HCT116 (cell line): ENCODE measurements at regions not wholly inside any gene's neighbourhood (a gene's known extent, or its start where the extent isn't known, plus 50 kb on each side); places are given as distances from the start of the nearest gene placed in this dataset.
A peak's percentile ranks its signal among the peaks of the same experiment; 100 is the strongest.

ENCODE experiments used
- ATAC-seq: fragments of 200-7000 bp; cut with Tn5 transposase; 2 replicates; pipeline ENCODE4 v1.9.1; 2020; ENCODE audit warnings: mild to moderate bottlenecking, moderate library complexity
- BruUV-seq: library from RNA; stranded (reverse); fragments of 400-500 nt; replicated peaks from 2 replicates; lab custom pipeline; 2021; lab: Mats Ljungman, UMichigan
- CTCF ChIA-PET: fragments of 300-600 bp; sonication (Branson Sonifier 250); formaldehyde crosslinking; loops from one replicate; lab custom pipeline; 2021; ENCODE audit warnings: antibody characterized with exemption; lab: Charles Lee
- POLR2A ChIA-PET: fragments of 300-600, 350-600 bp; sonication (Branson Sonifier 250); formaldehyde crosslinking; loops from one replicate; lab custom pipeline; 2021; ENCODE audit warnings: antibody characterized with exemption; lab: Charles Lee
- RAD21 ChIA-PET, 2 experiments: fragments of 300-600 bp; sonication (Branson Sonifier 250); formaldehyde crosslinking; loops; one replicate each; lab custom pipeline; 2023; ENCODE audit warnings: low total read pairs in 2 of 2; ENCODE audit not compliant: uncharacterized antibody in 2 of 2, unreplicated experiment in 2 of 2, low non-redundant PET in 1 of 2; lab: Charles Lee
- DNase-seq: peaks from one replicate; pipeline ENCODE4 v3.0.0-alpha.2; 2010; ENCODE audit warnings: low read depth, low spot score
- H2AFZ ChIP-seq: fragments of 200-600 bp; shearing (Covaris generic), sonication (generic); 2 replicates; pipeline ENCODE4 v1.6.1; 2017; ENCODE audit warnings: low read depth, mixed run types, mixed read lengths, antibody characterized with exemption, low read length; ENCODE audit not compliant: poor library complexity, severe bottlenecking
- H3K27ac ChIP-seq: 2 replicates; pipeline ENCODE4 v1.5.1; 2012; ENCODE audit warnings: low read depth, low read length
- H3K27me3 ChIP-seq: fragments of 200-600 bp; sonication (generic); 2 replicates; pipeline ENCODE4 v1.6.1; 2016; ENCODE audit warnings: mixed run types, low read length, mixed read lengths; ENCODE audit not compliant: insufficient read depth
- H3K36me3 ChIP-seq, 2 experiments: fragments of 200-500 bp in 1 of 2; fragments of 200-600 bp in 1 of 2; sonication (Bioruptor generic) in 1 of 2; sonication (generic) in 1 of 2; 2 replicates each; pipeline versions ENCODE4 v1.5.1 to v1.6.1; 2014 to 2016; ENCODE audit warnings: low read length in 2 of 2, inconsistent platforms in 1 of 2, mixed read lengths in 1 of 2, mixed run types in 1 of 2; ENCODE audit not compliant: insufficient read depth in 2 of 2, control insufficient read depth in 1 of 2
- H3K4me1 ChIP-seq, 2 experiments: fragments of 200-600 bp in 1 of 2; sonication (generic) in 1 of 2; 2 replicates each; pipeline versions ENCODE4 v1.5.1 to v1.6.1; 2012 to 2017; ENCODE audit warnings: low read length in 2 of 2, inconsistent platforms in 1 of 2, mild to moderate bottlenecking in 1 of 2, mixed read lengths in 1 of 2, mixed run types in 1 of 2, moderate library complexity in 1 of 2; ENCODE audit not compliant: insufficient read depth in 2 of 2, control insufficient read depth in 1 of 2
- H3K4me2 ChIP-seq: fragments of 200-600 bp; sonication (generic); 2 replicates; pipeline ENCODE4 v1.6.1; 2017; ENCODE audit warnings: mixed run types, low read length, mixed read lengths
- H3K4me3 ChIP-seq, 2 experiments: fragments of 200-600 bp in 1 of 2; sonication (generic) in 1 of 2; replicated peaks in 1 of 2; 2 replicates each; pipeline ENCODE4 v1.5.1; 2011 to 2016; ENCODE audit warnings: low read length in 2 of 2, control low read depth in 1 of 2, low read depth in 1 of 2, mild to moderate bottlenecking in 1 of 2, mixed read lengths in 1 of 2, mixed run types in 1 of 2
- H3K79me2 ChIP-seq: fragments of 200-600 bp; sonication (generic); 2 replicates; pipeline ENCODE4 v1.6.1; 2017; ENCODE audit warnings: mild to moderate bottlenecking, mixed run types, low read length, moderate library complexity, mixed read lengths; ENCODE audit not compliant: insufficient read depth
- H3K9ac ChIP-seq: fragments of 200-600 bp; sonication (generic); 2 replicates; pipeline ENCODE4 v1.6.1; 2016; ENCODE audit warnings: low read length, mixed read lengths
- H3K9me2 ChIP-seq: fragments of 200-600 bp; sonication (generic), shearing (Covaris generic); 2 replicates; pipeline ENCODE4 v1.6.1; 2017; ENCODE audit warnings: mixed run types, mild to moderate bottlenecking, moderate library complexity; ENCODE audit not compliant: insufficient read depth
- H3K9me3 ChIP-seq, 2 experiments: fragments of 200-500 bp in 1 of 2; fragments of 200-600 bp in 1 of 2; sonication (Bioruptor generic) in 1 of 2; sonication (generic) in 1 of 2; 2 replicates each; pipeline ENCODE4 v1.6.1; 2014 to 2017; ENCODE audit warnings: low read length in 2 of 2, mixed read lengths in 2 of 2, inconsistent platforms in 1 of 2, low read depth in 1 of 2, mild to moderate bottlenecking in 1 of 2, mixed run types in 1 of 2, moderate library complexity in 1 of 2; ENCODE audit not compliant: control insufficient read depth in 1 of 2, insufficient read depth in 1 of 2
- H4K20me1 ChIP-seq: fragments of 200-600 bp; sonication (generic), shearing (Covaris generic); 2 replicates; pipeline ENCODE4 v1.6.1; 2017; ENCODE audit warnings: mixed run types, mild to moderate bottlenecking, moderate library complexity; ENCODE audit not compliant: insufficient read depth
- CEBPB ChIP-seq: IDR thresholded peaks from 2 replicates; pipeline ENCODE4 v1.6.1; 2012; ENCODE audit warnings: low read depth
- EZH2 ChIP-seq: fragments of 200-600 bp; sonication (generic); IDR thresholded peaks from 2 replicates; pipeline ENCODE4 v1.6.1; 2017; ENCODE audit warnings: antibody characterized with exemption, mixed run types
- EZH2phosphoT487 ChIP-seq: fragments of 200-600 bp; IDR thresholded peaks from 2 replicates; pipeline ENCODE4 v1.6.1; 2018; ENCODE audit warnings: antibody characterized with exemption, borderline replicate concordance
- REST ChIP-seq: IDR thresholded peaks from 2 replicates; pipeline ENCODE4 v1.6.1; 2012; ENCODE audit warnings: low read depth
- YY1 ChIP-seq: IDR thresholded peaks from 2 replicates; pipeline ENCODE4 v1.6.1; 2011; ENCODE audit warnings: low read length, low read depth, moderate library complexity, mild to moderate bottlenecking; ENCODE audit not compliant: insufficient replicate concordance; ENCODE audit errors: extremely low read depth
- ZNF274 ChIP-seq: fragments of 200-500 bp; sonication (Bioruptor generic); IDR thresholded peaks from 2 replicates; pipeline ENCODE4 v1.6.1; 2014; ENCODE audit warnings: mild to moderate bottlenecking, low read depth, low read length, inconsistent platforms
- intact Hi-C: fragments of 100-400 bp; cut with micrococcal nuclease; formaldehyde crosslinking; loops from 2 replicates; pipeline ENCODE4 v1.10.0; 2022

DNA sequence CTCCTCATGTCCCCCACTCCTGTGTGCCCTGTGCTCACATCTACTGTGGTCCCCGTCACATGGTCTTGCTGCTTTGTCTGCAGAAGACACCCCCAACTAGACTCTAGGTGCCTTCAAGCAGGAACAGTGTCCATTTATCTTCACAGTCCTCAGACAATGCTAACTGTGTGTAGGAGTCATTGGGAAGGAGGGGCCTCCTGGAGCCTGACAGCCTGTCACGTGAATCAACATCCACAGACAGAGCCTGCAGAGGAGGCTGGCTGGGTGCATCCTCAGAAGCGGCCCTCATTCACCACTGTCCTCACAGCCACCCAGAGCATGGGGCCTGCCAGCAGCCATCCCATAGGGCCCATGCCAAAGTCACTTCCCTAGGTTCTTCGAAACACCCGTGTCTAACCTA, 98.7 kb downstream of the MED10 start:
- H3K4me3 ChIP-seq = no peak overlapping the region
- no peaks in the 10 kb centered on the region for H4K20me1 ChIP-seq
- no peak for DNase-seq
- ATAC-seq = 0 out of 2 replicates have a peak, but pooled peaks have one; percentile 32
- intact Hi-C loops = no loop called here
- H3K4me2 ChIP-seq = no peak overlapping the region
- H3K9me2 ChIP-seq = no peaks in the 10 kb centered on the region
- no peaks in the 10 kb centered on the region for H3K9me3 ChIP-seq
- no peak overlapping the region for H3K27ac ChIP-seq
- CTCF ChIA-PET = no interaction called here
- H3K27me3 ChIP-seq = peaks cover 31% of the 10 kb centered on the region
- no TSS peak for BruUV-seq
- no peak overlapping the region for H2AFZ ChIP-seq
- H3K9ac ChIP-seq = no peak overlapping the region
- POLR2A ChIA-PET = no interaction called here
- TF ChIP-seq REST = no peak
- no peak for TF ChIP-seq YY1
- no peak for TF ChIP-seq EZH2
- no peak for TF ChIP-seq EZH2phosphoT487
- TF ChIP-seq CEBPB = no peak
- TF ChIP-seq ZNF274 = no peak
- H3K4me1 ChIP-seq = no peaks in the 10 kb centered on the region
- RAD21 ChIA-PET = no interaction called here
- no peaks in the 10 kb centered on the region for H3K79me2 ChIP-seq
- no peaks in the 10 kb centered on the region for H3K36me3 ChIP-seq
